HepG2 (cell line): ENCODE measurements at regions not wholly inside any gene's neighbourhood (a gene's known extent, or its start where the extent isn't known, plus 50 kb on each side); places are given as distances from the start of the nearest gene placed in this dataset.

ENCODE experiments used
- ATAC-seq: fragments of 200-7000 bp; cut with Tn5 transposase; 3 replicates; pipeline ENCODE4 v1.9.1; 2020; ENCODE audit warnings: mild to moderate bottlenecking, moderate library complexity
- BruUV-seq: library from RNA; stranded (reverse); fragments of 400-500 nt; replicated peaks from 2 replicates; lab custom pipeline; 2021; lab: Mats Ljungman, UMichigan
- CTCF ChIA-PET: fragments of 300-600 bp; formaldehyde crosslinking; extraction: SDS; loops from one replicate; lab custom pipeline; 2021; ENCODE audit warnings: low total read pairs, inconsistent platforms, low intra/inter-chr PET ratio; lab: Yijun Ruan, JAX
- POLR2A ChIA-PET: fragments of 350-600 bp; sonication (Branson Sonifier 250); formaldehyde crosslinking; loops from one replicate; lab custom pipeline; 2020; ENCODE audit warnings: antibody characterized with exemption, inconsistent platforms; lab: Yijun Ruan, JAX
- DNase-seq: peaks from one replicate; pipeline ENCODE4 v3.0.0-alpha.2; 2015; ENCODE audit warnings: low spot score
- FAIRE-seq: peaks from 3 replicates; lab custom pipeline; 2011; peaks lifted over from hg19 to GRCh38; lab: Jason Lieb, UNC
- H2AFZ ChIP-seq: one replicate; pipeline ENCODE4 v1.6.1; 2011; ENCODE audit warnings: low read length, inconsistent platforms
- H3K27ac ChIP-seq: fragments of 300-600 bp; 3 replicates; pipeline ENCODE4 v1.8.0; 2011; ENCODE audit warnings: mixed run types, mild to moderate bottlenecking, mixed read lengths, low read length, inconsistent platforms; ENCODE audit not compliant: insufficient read depth; ENCODE audit errors: extremely low read length
- H3K27me3 ChIP-seq, 2 experiments: fragments of 200-600 bp in 1 of 2; 2 replicates in 1 of 2; 3 replicates in 1 of 2; pipeline versions ENCODE4 v1.6.0 to v1.8.0; 2011; ENCODE audit warnings: low read length in 2 of 2, mild to moderate bottlenecking in 2 of 2, moderate library complexity in 2 of 2, inconsistent platforms in 1 of 2; ENCODE audit not compliant: insufficient read depth in 2 of 2, control insufficient read depth in 1 of 2
- H3K36me3 ChIP-seq, 2 experiments: fragments of 200-600 bp in 1 of 2; replicated peaks in 1 of 2; 2 replicates in 1 of 2; 3 replicates in 1 of 2; pipeline versions ENCODE4 v1.5.1 to v1.8.0; 2011; ENCODE audit warnings: low read length in 2 of 2, inconsistent platforms in 1 of 2; ENCODE audit not compliant: insufficient read depth in 2 of 2, control insufficient read depth in 1 of 2
- H3K4me1 ChIP-seq: 2 replicates; pipeline ENCODE4 v1.5.1; 2012; ENCODE audit warnings: low read length, inconsistent platforms; ENCODE audit not compliant: insufficient read depth
- H3K4me2 ChIP-seq: 2 replicates; pipeline ENCODE4 v1.6.0; 2011; ENCODE audit warnings: low read depth, low read length, inconsistent platforms
- H3K4me3 ChIP-seq, 3 experiments: fragments of 200-600 bp in 1 of 3; sonication (generic), shearing (Covaris generic) in 1 of 3; replicated peaks in 1 of 3; 2 replicates each; pipeline ENCODE4 v1.5.1; 2011 to 2016; ENCODE audit warnings: low read length in 3 of 3, inconsistent platforms in 2 of 3, low read depth in 2 of 3, mild to moderate bottlenecking in 2 of 3, control low read depth in 1 of 3, mixed read lengths in 1 of 3; ENCODE audit not compliant: insufficient read depth in 1 of 3
- H3K79me2 ChIP-seq: one replicate; pipeline ENCODE4 v1.6.1; 2011; ENCODE audit warnings: low read length, inconsistent platforms; ENCODE audit not compliant: insufficient read depth
- H3K9ac ChIP-seq: 2 replicates; pipeline ENCODE4 v1.6.0; 2011; ENCODE audit warnings: mild to moderate bottlenecking, low read depth, low read length, inconsistent platforms; ENCODE audit not compliant: insufficient read depth
- H3K9me3 ChIP-seq: 2 replicates; pipeline ENCODE4 v1.5.1; 2012; ENCODE audit warnings: mild to moderate bottlenecking, low read length
- H4K20me1 ChIP-seq: 2 replicates; pipeline ENCODE4 v1.6.0; 2011; ENCODE audit warnings: inconsistent platforms, mild to moderate bottlenecking, low read length, moderate library complexity; ENCODE audit not compliant: insufficient read depth
- AHR ChIP-seq: IDR thresholded peaks from 2 replicates; pipeline ENCODE4 v1.6.1; 2018; ENCODE audit warnings: missing genetic modification reagents, missing compliant biosample characterization
- ARHGAP35 ChIP-seq: sonication (generic); formaldehyde crosslinking; IDR thresholded peaks from 2 replicates; pipeline ENCODE4 v1.9.0; 2022; ENCODE audit warnings: mild to moderate bottlenecking, inconsistent platforms, moderate library complexity, missing genetic modification reagents, borderline replicate concordance
- CHD4 ChIP-seq: fragments of 200-600 bp; sonication (generic); IDR thresholded peaks from 2 replicates; pipeline ENCODE4 v1.7.0; 2017; ENCODE audit warnings: mild to moderate bottlenecking, low read length, borderline replicate concordance
- DRAP1 ChIP-seq: IDR thresholded peaks from 2 replicates; pipeline ENCODE4 v1.6.1; 2016; ENCODE audit warnings: missing genetic modification reagents, missing compliant biosample characterization
- ERF ChIP-seq: IDR thresholded peaks from 2 replicates; pipeline ENCODE4 v1.6.1; 2018; ENCODE audit warnings: missing biosample characterization, missing genetic modification reagents
- KLF11 ChIP-seq: IDR thresholded peaks from 2 replicates; pipeline ENCODE4 v1.6.1; 2016; ENCODE audit warnings: missing compliant biosample characterization
- RNF2 ChIP-seq: fragments of 450-650 bp; conservative IDR thresholded peaks from 2 replicates; pipeline ENCODE4 v1.6.1; 2016; ENCODE audit warnings: low read depth
- SMAD9 ChIP-seq: sonication (generic); formaldehyde crosslinking; IDR thresholded peaks from 2 replicates; pipeline ENCODE4 v1.5.1; 2020; ENCODE audit warnings: mild to moderate bottlenecking, missing genetic modification reagents
- SNAI1 ChIP-seq: sonication (generic); formaldehyde crosslinking; IDR thresholded peaks from 2 replicates; pipeline ENCODE4 v1.5.0; 2020; ENCODE audit warnings: mild to moderate bottlenecking, missing genetic modification reagents, borderline replicate concordance
- SNAPC2 ChIP-seq: sonication (generic); formaldehyde crosslinking; IDR thresholded peaks from 2 replicates; pipeline ENCODE4 v1.8.1; 2022; ENCODE audit warnings: mild to moderate bottlenecking, missing genetic modification reagents
- SRY ChIP-seq: sonication (generic); formaldehyde crosslinking; IDR thresholded peaks from 2 replicates; pipeline ENCODE4 v1.8.0; 2022; ENCODE audit warnings: mild to moderate bottlenecking, missing genetic modification reagents
- TCF7 ChIP-seq: sonication (generic); IDR thresholded peaks from 2 replicates; pipeline ENCODE4 v1.6.1; 2016; ENCODE audit warnings: antibody characterized with exemption, low read depth
- U2AF1 ChIP-seq: fragments of 200-400 bp; formaldehyde crosslinking; optimal IDR thresholded peaks from 2 replicates; pipeline ENCODE3; 2017; ENCODE audit warnings: mild to moderate bottlenecking, low read depth, low read length
- XRCC5 ChIP-seq: fragments of 200-400 bp; formaldehyde crosslinking; optimal IDR thresholded peaks from 2 replicates; pipeline ENCODE3; 2017; ENCODE audit warnings: mild to moderate bottlenecking, low read length
- YEATS4 ChIP-seq: sonication (generic); formaldehyde crosslinking; IDR thresholded peaks from 2 replicates; pipeline ENCODE4 v1.4.0; 2020; ENCODE audit warnings: missing genetic modification reagents, borderline replicate concordance
- ZFYVE20 ChIP-seq: sonication (generic); formaldehyde crosslinking; IDR thresholded peaks from 2 replicates; pipeline ENCODE4 v1.8.0; 2023; ENCODE audit warnings: low read depth, mild to moderate bottlenecking, moderate library complexity, missing genetic modification reagents, borderline replicate concordance
- ZNF180 ChIP-seq: sonication (generic); formaldehyde crosslinking; IDR thresholded peaks from 2 replicates; pipeline ENCODE4 v1.4.0; 2020; ENCODE audit warnings: low read depth, missing genetic modification reagents, borderline replicate concordance
- ZNF414 ChIP-seq: sonication (generic); formaldehyde crosslinking; IDR thresholded peaks from 2 replicates; pipeline ENCODE4 v1.5.0; 2020; ENCODE audit warnings: missing genetic modification reagents
- WGBS: methylation state at CpG from one replicate; pipeline ENCODE4 v1.1.6; 2017; ENCODE audit warnings: low lambda C conversion rate; 5-methylcytosine and 5-hydroxymethylcytosine counted together
- in situ Hi-C: cut with HindIII; loops from 2 replicates; pipeline ENCODE4 v1.10.0; 2017; ENCODE audit warnings: low pct_unique_long_range_greater_than_20kb; ENCODE audit not compliant: extremely low pct_ligation_motif_present
- intact Hi-C: fragments of 100-400 bp; cut with micrococcal nuclease; formaldehyde crosslinking; loops from one replicate; pipeline ENCODE4 v1.10.0; 2022; ENCODE audit not compliant: unreplicated experiment
- TF ChIP-seq, protein P1 (sequence below): sonication (generic); formaldehyde crosslinking; IDR thresholded peaks from 2 replicates; pipeline ENCODE4 v1.4.0; 2020; ENCODE audit warnings: mild to moderate bottlenecking, low read depth, missing genetic modification reagents

GRCh38 chr6:53975941-53976615 lies 135.2 kb upstream of the MLIP start:
- no peak for FAIRE-seq
- CTCF ChIA-PET, result no interaction called here

GRCh38 chr6:53977551-53977950 lies 133.7 kb upstream of the MLIP start:
- FAIRE-seq (no peak), ATAC-seq (no peak), DNase-seq (no peak)
- Histone ChIP-seq H3K79me2 (no peaks in the 10 kb centered on the region), H3K4me1 (no peaks in the 10 kb centered on the region), H3K4me3 (no peak overlapping the region), H3K9me3 (no peaks in the 10 kb centered on the region), H3K4me2 (no peak overlapping the region), H2AFZ (no peak overlapping the region), H4K20me1 (no peaks in the 10 kb centered on the region), H3K27me3 (no peaks in the 10 kb centered on the region), H3K9ac (no peak overlapping the region), H3K36me3 (no peaks in the 10 kb centered on the region), H3K27ac (no peak overlapping the region)
- CTCF ChIA-PET, result no interaction called here
- in situ Hi-C loops, result loop anchor here (25.0 kb wide), 2 partner anchors 735 to 1260 kb away; no protein-coding TSS in a partner anchor
- POLR2A ChIA-PET, result no interaction called here
- intact Hi-C loops, result no loop called here
- no TSS peak for BruUV-seq
- 21% methylated on average over 1 of the region's 1 CpG for WGBS
- no peak for TF ChIP-seq KLF11 (CRISPR knock-in tag)
- no peak for TF ChIP-seq ERF (CRISPR knock-in tag)
- TF ChIP-seq CHD4, result no peak
- no peak for TF ChIP-seq ZNF180 (CRISPR knock-in tag)
- TF ChIP-seq DRAP1 (CRISPR knock-in tag), result no peak
- no peak for TF ChIP-seq YEATS4 (CRISPR knock-in tag)
- no peak for TF ChIP-seq TCF7
- TF ChIP-seq ZFYVE20, result no peak
- TF ChIP-seq ARHGAP35 (CRISPR knock-in tag), result no peak
- TF ChIP-seq U2AF1, result no peak

More at GRCh38 chr6:53975941-53976615, 135.2 kb upstream of the MLIP start:
- no peaks in the 10 kb centered on the region for H3K9me3 ChIP-seq
- DNase-seq, result no peak
- H3K4me2 ChIP-seq, result no peak overlapping the region
- H3K36me3 ChIP-seq, result no peaks in the 10 kb centered on the region
- H3K79me2 ChIP-seq, result no peaks in the 10 kb centered on the region
- 20% methylated on average over 3 of the region's 3 CpGs for WGBS
- H3K27me3 ChIP-seq, result no peaks in the 10 kb centered on the region
- no peak overlapping the region for H3K4me3 ChIP-seq
- H3K9ac ChIP-seq, result no peak overlapping the region
- intact Hi-C loops, result no loop called here
- H3K4me1 ChIP-seq, result no peaks in the 10 kb centered on the region
- in situ Hi-C loops, result loop anchor here (25.0 kb wide), 2 partner anchors 736 to 1261 kb away; no protein-coding TSS in a partner anchor
- no TSS peak for BruUV-seq
- H3K27ac ChIP-seq, result no peak overlapping the region
- POLR2A ChIA-PET, result no interaction called here
- H4K20me1 ChIP-seq, result no peaks in the 10 kb centered on the region
- no peak for ATAC-seq
- TF ChIP-seq SMAD9, result no peak
- TF ChIP-seq ZNF414 (CRISPR knock-in tag), result no peak
- TF ChIP-seq, protein P1, sequence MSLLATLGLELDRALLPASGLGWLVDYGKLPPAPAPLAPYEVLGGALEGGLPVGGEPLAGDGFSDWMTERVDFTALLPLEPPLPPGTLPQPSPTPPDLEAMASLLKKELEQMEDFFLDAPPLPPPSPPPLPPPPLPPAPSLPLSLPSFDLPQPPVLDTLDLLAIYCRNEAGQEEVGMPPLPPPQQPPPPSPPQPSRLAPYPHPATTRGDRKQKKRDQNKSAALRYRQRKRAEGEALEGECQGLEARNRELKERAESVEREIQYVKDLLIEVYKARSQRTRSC, result no peak
- no peak for TF ChIP-seq SNAPC2 (CRISPR knock-in tag)
- TF ChIP-seq RNF2, result no peak
- no peak for TF ChIP-seq SNAI1 (CRISPR knock-in tag)
- no peak for TF ChIP-seq XRCC5
- no peak for TF ChIP-seq SRY (CRISPR knock-in tag)
- no peak for TF ChIP-seq YEATS4 (CRISPR knock-in tag)
- TF ChIP-seq AHR (CRISPR knock-in tag), result no peak
- no peak overlapping the region for H2AFZ ChIP-seq
